ENCODE measurements at regions not wholly inside any gene's neighbourhood (a gene's known extent, or its start where the extent isn't known, plus 50 kb on each side); places are given as distances from the start of the nearest gene placed in this dataset.

DNA sequence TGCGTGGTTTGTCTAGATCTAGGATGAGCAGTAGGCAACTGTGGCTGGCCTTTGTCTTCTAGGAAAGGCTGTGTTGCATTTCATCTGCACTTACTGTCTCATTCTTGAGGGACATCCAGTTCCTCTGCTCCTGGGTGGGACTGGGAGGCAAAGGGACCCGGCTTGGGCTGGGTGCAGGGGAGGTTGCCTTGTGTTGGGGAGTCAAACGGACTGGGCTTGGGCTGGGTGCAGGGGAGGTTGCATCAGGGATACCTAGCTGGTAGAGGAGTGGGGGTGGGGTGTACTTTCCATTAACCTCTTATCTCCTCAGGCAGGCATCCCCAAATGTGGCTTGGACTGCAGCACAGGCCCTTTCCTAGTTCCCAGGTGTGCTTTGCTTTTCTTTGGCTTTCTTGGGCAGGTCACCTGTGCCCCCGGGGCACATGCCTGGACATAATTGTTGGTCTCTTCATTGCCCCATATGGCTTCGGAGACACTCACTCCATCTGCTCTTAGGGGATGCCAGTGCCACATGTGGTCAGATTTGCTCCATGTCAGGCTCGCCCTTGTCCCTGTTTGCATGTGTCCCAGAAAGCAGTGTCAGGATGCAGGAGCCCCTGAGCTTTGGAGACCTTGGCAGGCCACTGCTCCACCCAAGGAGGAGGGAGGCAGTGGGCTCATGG lies 1682.9 kb downstream of the TP53TG3F start (continued):
- TF ChIP-seq, protein P1, sequence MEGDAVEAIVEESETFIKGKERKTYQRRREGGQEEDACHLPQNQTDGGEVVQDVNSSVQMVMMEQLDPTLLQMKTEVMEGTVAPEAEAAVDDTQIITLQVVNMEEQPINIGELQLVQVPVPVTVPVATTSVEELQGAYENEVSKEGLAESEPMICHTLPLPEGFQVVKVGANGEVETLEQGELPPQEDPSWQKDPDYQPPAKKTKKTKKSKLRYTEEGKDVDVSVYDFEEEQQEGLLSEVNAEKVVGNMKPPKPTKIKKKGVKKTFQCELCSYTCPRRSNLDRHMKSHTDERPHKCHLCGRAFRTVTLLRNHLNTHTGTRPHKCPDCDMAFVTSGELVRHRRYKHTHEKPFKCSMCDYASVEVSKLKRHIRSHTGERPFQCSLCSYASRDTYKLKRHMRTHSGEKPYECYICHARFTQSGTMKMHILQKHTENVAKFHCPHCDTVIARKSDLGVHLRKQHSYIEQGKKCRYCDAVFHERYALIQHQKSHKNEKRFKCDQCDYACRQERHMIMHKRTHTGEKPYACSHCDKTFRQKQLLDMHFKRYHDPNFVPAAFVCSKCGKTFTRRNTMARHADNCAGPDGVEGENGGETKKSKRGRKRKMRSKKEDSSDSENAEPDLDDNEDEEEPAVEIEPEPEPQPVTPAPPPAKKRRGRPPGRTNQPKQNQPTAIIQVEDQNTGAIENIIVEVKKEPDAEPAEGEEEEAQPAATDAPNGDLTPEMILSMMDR (IDR thresholded peaks at IDR 0.05 in 2 of 3, conservative IDR thresholded peaks at IDR 0.05 in 1 of 3; ENCODE audit: borderline replicate concordance in 1 of 3, insufficient read depth in 1 of 3, low read depth in 2 of 3, low read length in 2 of 3), result no peak
- TF ChIP-seq POLR2A (IDR thresholded peaks at IDR 0.05; ENCODE audit: borderline replicate concordance, extremely low read depth, insufficient read depth, insufficient read length) (no peak), TCF7L2 (IDR thresholded peaks at IDR 0.05; ENCODE audit: borderline replicate concordance, extremely low read depth, insufficient read depth, insufficient read length) (no peak), EZH2phosphoT487 (IDR thresholded peaks at IDR 0.05; ENCODE audit: borderline replicate concordance) (no peak), SRF (IDR thresholded peaks at IDR 0.05; ENCODE audit: low read depth) (no peak), ELF1 (IDR thresholded peaks at IDR 0.05; ENCODE audit: borderline replicate concordance, low read depth) (no peak), EZH2 (IDR thresholded peaks at IDR 0.05) (no peak), CEBPB (IDR thresholded peaks at IDR 0.05; ENCODE audit: low read depth) (no peak), ATF3 (IDR thresholded peaks at IDR 0.05) (no peak)
- TF ChIP-seq, protein P2, sequence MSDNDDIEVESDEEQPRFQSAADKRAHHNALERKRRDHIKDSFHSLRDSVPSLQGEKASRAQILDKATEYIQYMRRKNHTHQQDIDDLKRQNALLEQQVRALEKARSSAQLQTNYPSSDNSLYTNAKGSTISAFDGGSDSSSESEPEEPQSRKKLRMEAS (IDR thresholded peaks at IDR 0.05), result no peak
- TF ChIP-seq, protein P3, sequence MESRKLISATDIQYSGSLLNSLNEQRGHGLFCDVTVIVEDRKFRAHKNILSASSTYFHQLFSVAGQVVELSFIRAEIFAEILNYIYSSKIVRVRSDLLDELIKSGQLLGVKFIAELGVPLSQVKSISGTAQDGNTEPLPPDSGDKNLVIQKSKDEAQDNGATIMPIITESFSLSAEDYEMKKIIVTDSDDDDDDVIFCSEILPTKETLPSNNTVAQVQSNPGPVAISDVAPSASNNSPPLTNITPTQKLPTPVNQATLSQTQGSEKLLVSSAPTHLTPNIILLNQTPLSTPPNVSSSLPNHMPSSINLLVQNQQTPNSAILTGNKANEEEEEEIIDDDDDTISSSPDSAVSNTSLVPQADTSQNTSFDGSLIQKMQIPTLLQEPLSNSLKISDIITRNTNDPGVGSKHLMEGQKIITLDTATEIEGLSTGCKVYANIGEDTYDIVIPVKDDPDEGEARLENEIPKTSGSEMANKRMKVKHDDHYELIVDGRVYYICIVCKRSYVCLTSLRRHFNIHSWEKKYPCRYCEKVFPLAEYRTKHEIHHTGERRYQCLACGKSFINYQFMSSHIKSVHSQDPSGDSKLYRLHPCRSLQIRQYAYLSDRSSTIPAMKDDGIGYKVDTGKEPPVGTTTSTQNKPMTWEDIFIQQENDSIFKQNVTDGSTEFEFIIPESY (IDR thresholded peaks at IDR 0.05; ENCODE audit: extremely low read depth, insufficient replicate concordance, low read length), result no peak

Data from HCT116 (cell line).